ENCODE measurements at regions not wholly inside any gene's neighbourhood (a gene's known extent, or its start where the extent isn't known, plus 50 kb on each side); places are given as distances from the start of the nearest gene placed in this dataset.

DNA sequence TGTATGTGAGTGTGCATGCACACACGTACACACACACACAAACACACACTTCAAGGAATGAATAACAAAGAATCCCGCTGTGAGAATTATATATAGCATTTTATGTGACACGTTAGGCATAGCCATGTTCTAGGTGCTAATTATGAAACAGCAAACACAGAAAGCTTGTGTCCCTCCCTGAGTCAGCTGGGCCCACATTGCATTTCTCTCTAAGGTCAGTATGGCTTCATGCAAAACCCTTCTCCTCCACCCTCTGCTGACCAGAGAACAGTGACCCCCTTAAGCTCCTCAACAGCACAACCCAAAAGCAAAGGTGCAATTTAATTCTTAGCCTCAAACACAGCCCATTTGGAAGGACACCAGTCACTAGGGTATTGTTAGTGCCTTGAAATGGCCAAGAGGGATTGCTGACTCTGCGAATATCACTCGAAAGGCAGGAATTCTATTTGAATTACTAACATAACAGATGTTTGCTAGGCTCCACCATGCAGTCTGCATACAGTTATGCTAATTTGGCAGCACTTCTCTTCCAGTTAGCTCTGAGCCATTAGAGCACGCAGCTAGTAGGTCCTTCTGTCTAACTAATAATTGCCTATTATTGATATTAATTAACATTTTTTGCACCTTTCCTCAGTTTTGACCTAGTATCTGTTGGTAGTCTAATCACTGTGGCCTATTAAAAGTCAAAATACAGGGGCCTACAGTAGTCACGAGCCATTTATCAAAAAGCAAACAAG lies 149.0 kb downstream of the LNPK start:
- Histone ChIP-seq H2AFZ (ENCODE audit: low read depth, low read length, poor library complexity, severe bottlenecking) (no peak overlapping the region), H3K36me3 (ENCODE audit: control insufficient read depth in 1 of 2, insufficient read depth in 2 of 2, low read length in 2 of 2) (no peaks in the 10 kb centered on the region), H3K27ac (ENCODE audit: low read depth, low read length) (no peak overlapping the region), H4K20me1 (ENCODE audit: insufficient read depth) (no peaks in the 10 kb centered on the region), H3K9me2 (ENCODE audit: insufficient read depth) (no peaks in the 10 kb centered on the region), H3K79me2 (ENCODE audit: insufficient read depth, low read length) (no peaks in the 10 kb centered on the region), H3K9me3 (ENCODE audit: control insufficient read depth in 1 of 2, insufficient read depth in 1 of 2, low read depth in 1 of 2, low read length in 2 of 2) (no peaks in the 10 kb centered on the region), H3K4me3 (replicated peaks in 1 of 2; ENCODE audit: low read depth in 1 of 2, low read length in 2 of 2) (no peak overlapping the region), H3K27me3 (ENCODE audit: insufficient read depth, low read length) (no peaks in the 10 kb centered on the region), H3K4me2 (ENCODE audit: low read length) (no peak overlapping the region), H3K4me1 (ENCODE audit: control insufficient read depth in 1 of 2, insufficient read depth in 2 of 2, low read length in 2 of 2) (peaks cover 5 to 13% of the 10 kb centered on the region in 2 experiments; a peak in 3 of 4 replicates), H3K9ac (ENCODE audit: low read length) (no peak overlapping the region)
- RAD21 ChIA-PET (ENCODE audit: low non-redundant PET in 1 of 2, low total read pairs in 2 of 2, uncharacterized antibody in 2 of 2, unreplicated experiment in 2 of 2), result no interaction called here
- POLR2A ChIA-PET, result no interaction called here
- no TSS peak for BruUV-seq (replicated peaks)
- ATAC-seq (no peak), DNase-seq (ENCODE audit: low read depth, low spot score) (no peak)
- CTCF ChIA-PET, result no interaction called here
- no peak for TF ChIP-seq CEBPB (IDR thresholded peaks at IDR 0.05; ENCODE audit: low read depth)
- intact Hi-C loops (cut with micrococcal nuclease), result no loop called here

DNA sequence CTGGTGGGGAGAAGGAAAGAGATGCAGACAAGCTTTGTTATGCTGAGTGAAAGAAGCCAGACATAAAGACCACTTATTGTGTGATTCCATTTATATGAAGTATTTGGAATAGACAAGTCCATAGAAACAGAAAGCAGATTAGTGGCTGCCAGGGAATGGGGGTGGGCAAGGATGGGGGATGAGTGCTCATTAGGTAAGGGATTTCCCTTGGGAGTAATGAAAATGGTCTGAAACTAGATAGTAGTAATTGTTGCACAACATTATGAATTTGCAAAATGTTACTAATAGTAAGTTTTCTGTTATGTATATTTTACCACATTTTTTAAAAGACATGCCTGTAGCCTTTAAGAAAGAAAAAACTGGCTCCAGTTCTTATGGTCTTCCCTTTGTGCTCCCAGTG lies 154.9 kb downstream of the LNPK start:
- RAD21 ChIA-PET (ENCODE audit: low non-redundant PET in 1 of 2, low total read pairs in 2 of 2, uncharacterized antibody in 2 of 2, unreplicated experiment in 2 of 2), result no interaction called here
- peaks cover 0 to 10% of the 10 kb centered on the region in 2 experiments; a peak in 2 of 4 replicates for H3K4me1 ChIP-seq (ENCODE audit: control insufficient read depth in 1 of 2, insufficient read depth in 2 of 2, low read length in 2 of 2)
- no peaks in the 10 kb centered on the region for H3K9me2 ChIP-seq (ENCODE audit: insufficient read depth)
- no peak overlapping the region for H3K4me3 ChIP-seq (replicated peaks in 1 of 2; ENCODE audit: low read depth in 1 of 2, low read length in 2 of 2)
- H3K79me2 ChIP-seq (ENCODE audit: insufficient read depth, low read length), result no peaks in the 10 kb centered on the region
- intact Hi-C loops (cut with micrococcal nuclease), result no loop called here
- ATAC-seq, result no peak
- no peak overlapping the region for H3K9ac ChIP-seq (ENCODE audit: low read length)
- H3K9me3 ChIP-seq (ENCODE audit: control insufficient read depth in 1 of 2, insufficient read depth in 1 of 2, low read depth in 1 of 2, low read length in 2 of 2), result no peaks in the 10 kb centered on the region
- H3K27ac ChIP-seq (ENCODE audit: low read depth, low read length), result no peak overlapping the region
- H3K27me3 ChIP-seq (ENCODE audit: insufficient read depth, low read length), result no peaks in the 10 kb centered on the region
- no TSS peak for BruUV-seq (replicated peaks)
- no peak overlapping the region for H2AFZ ChIP-seq (ENCODE audit: low read depth, low read length, poor library complexity, severe bottlenecking)
- H3K36me3 ChIP-seq (ENCODE audit: control insufficient read depth in 1 of 2, insufficient read depth in 2 of 2, low read length in 2 of 2), result no peaks in the 10 kb centered on the region
- no peak for DNase-seq (ENCODE audit: low read depth, low spot score)
- H4K20me1 ChIP-seq (ENCODE audit: insufficient read depth), result no peaks in the 10 kb centered on the region
- no peak for TF ChIP-seq POLR2A (IDR thresholded peaks at IDR 0.05; ENCODE audit: borderline replicate concordance, extremely low read depth, insufficient read depth, insufficient read length)
- no peak for TF ChIP-seq CEBPB (IDR thresholded peaks at IDR 0.05; ENCODE audit: low read depth)
- TF ChIP-seq SP1 (IDR thresholded peaks at IDR 0.05; ENCODE audit: low read depth), result no peak
- TF ChIP-seq, protein P1, sequence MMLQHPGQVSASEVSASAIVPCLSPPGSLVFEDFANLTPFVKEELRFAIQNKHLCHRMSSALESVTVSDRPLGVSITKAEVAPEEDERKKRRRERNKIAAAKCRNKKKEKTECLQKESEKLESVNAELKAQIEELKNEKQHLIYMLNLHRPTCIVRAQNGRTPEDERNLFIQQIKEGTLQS (IDR thresholded peaks at IDR 0.05), result no peak
- TF ChIP-seq EGR1 (IDR thresholded peaks at IDR 0.05; ENCODE audit: low read depth), result no peak
- TF ChIP-seq SRF (IDR thresholded peaks at IDR 0.05; ENCODE audit: low read depth), result no peak
- no peak for TF ChIP-seq SIN3A (IDR thresholded peaks at IDR 0.05; ENCODE audit: low read depth)
- no peak for TF ChIP-seq ZFX (IDR thresholded peaks at IDR 0.05)
- TF ChIP-seq ELF1 (IDR thresholded peaks at IDR 0.05; ENCODE audit: borderline replicate concordance, low read depth), result no peak
- TF ChIP-seq RAD21 (IDR thresholded peaks at IDR 0.05; ENCODE audit: low read depth), result no peak
- TF ChIP-seq CTCF (IDR thresholded peaks at IDR 0.05 in 2 of 3, conservative IDR thresholded peaks at IDR 0.05 in 1 of 3; ENCODE audit: borderline replicate concordance in 1 of 3, insufficient read depth in 1 of 3, low read depth in 2 of 3, low read length in 2 of 3), result no peak
- no peak for TF ChIP-seq MAX (IDR thresholded peaks at IDR 0.05)
- no peak for TF ChIP-seq EZH2phosphoT487 (IDR thresholded peaks at IDR 0.05; ENCODE audit: borderline replicate concordance)
- no peak for TF ChIP-seq EZH2 (IDR thresholded peaks at IDR 0.05)
- no peak for TF ChIP-seq JUND (IDR thresholded peaks at IDR 0.05)
- no peak for TF ChIP-seq ZBTB33 (IDR thresholded peaks at IDR 0.05; ENCODE audit: extremely low read depth, insufficient replicate concordance, low read length)
- CTCF ChIA-PET, result no interaction called here
- POLR2A ChIA-PET, result no interaction called here
- H3K4me2 ChIP-seq (ENCODE audit: low read length), result no peak overlapping the region
